ENCODE measurements at regions not wholly inside any gene's neighbourhood (a gene's known extent, or its start where the extent isn't known, plus 50 kb on each side); places are given as distances from the start of the nearest gene placed in this dataset.

DNA sequence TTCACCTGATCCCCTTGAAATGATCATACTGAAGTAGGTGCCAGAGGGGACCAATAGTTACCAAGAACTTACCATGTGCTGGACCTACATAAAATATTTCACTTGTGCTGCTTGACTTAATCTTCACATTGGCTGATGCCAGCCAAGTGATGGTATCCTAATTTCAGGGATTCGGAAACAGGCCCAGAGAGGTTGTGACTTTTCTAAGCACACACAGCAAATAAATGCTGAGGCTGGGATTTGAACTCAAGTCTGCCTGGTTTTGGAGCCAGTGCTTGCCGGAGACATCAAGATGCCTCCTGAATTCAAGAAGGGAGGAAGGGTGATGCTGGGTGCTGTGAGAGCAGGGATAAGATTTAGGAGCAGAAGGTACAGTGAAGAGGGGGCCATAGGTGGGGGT lies 173.5 kb upstream of the LHX5 start:
- Mint-ChIP-seq H3K36me3 (ENCODE audit: low read depth) (no peaks in the 10 kb centered on the region), H3K9me3 (peaks cover 2% of the 10 kb centered on the region), H3K4me1 (peaks cover 23% of the 10 kb centered on the region), H3K4me3 (no peak overlapping the region), H3K27ac (no peak overlapping the region), H3K27me3 (ENCODE audit: insufficient read depth) (peaks cover 58% of the 10 kb centered on the region)
- no peak overlapping the region for H3K27ac ChIP-seq (ENCODE audit: low read depth, low read length)
- no peak for DNase-seq
- no peaks in the 10 kb centered on the region for H3K36me3 ChIP-seq (ENCODE audit: control insufficient read depth, insufficient read depth, low read length)
- H3K9me3 ChIP-seq (ENCODE audit: control insufficient read depth, low read length): no peaks in the 10 kb centered on the region
- H3K9ac ChIP-seq (ENCODE audit: extremely low read depth, low read length, poor library complexity, severe bottlenecking): no peak overlapping the region
- H3K4me1 ChIP-seq (ENCODE audit: control insufficient read depth, insufficient read depth, low read length): no peaks in the 10 kb centered on the region
- peaks cover 16% of the 10 kb centered on the region for H3K27me3 ChIP-seq (ENCODE audit: control insufficient read depth, insufficient read depth, low read length, poor library complexity, severe bottlenecking)
- TF ChIP-seq, protein P1, sequence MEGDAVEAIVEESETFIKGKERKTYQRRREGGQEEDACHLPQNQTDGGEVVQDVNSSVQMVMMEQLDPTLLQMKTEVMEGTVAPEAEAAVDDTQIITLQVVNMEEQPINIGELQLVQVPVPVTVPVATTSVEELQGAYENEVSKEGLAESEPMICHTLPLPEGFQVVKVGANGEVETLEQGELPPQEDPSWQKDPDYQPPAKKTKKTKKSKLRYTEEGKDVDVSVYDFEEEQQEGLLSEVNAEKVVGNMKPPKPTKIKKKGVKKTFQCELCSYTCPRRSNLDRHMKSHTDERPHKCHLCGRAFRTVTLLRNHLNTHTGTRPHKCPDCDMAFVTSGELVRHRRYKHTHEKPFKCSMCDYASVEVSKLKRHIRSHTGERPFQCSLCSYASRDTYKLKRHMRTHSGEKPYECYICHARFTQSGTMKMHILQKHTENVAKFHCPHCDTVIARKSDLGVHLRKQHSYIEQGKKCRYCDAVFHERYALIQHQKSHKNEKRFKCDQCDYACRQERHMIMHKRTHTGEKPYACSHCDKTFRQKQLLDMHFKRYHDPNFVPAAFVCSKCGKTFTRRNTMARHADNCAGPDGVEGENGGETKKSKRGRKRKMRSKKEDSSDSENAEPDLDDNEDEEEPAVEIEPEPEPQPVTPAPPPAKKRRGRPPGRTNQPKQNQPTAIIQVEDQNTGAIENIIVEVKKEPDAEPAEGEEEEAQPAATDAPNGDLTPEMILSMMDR (conservative IDR thresholded peaks at IDR 0.05): no peak
- H3K4me3 ChIP-seq (ENCODE audit: low read length): no peak overlapping the region
- WGBS, 2 experiments (ENCODE audit: insufficient coverage in 1 of 2, insufficient read length in 1 of 2): 88% methylated on average over 2 of the region's 2 CpGs; no CpG with 5 or more reads in 1 of the 2 experiments

DNA sequence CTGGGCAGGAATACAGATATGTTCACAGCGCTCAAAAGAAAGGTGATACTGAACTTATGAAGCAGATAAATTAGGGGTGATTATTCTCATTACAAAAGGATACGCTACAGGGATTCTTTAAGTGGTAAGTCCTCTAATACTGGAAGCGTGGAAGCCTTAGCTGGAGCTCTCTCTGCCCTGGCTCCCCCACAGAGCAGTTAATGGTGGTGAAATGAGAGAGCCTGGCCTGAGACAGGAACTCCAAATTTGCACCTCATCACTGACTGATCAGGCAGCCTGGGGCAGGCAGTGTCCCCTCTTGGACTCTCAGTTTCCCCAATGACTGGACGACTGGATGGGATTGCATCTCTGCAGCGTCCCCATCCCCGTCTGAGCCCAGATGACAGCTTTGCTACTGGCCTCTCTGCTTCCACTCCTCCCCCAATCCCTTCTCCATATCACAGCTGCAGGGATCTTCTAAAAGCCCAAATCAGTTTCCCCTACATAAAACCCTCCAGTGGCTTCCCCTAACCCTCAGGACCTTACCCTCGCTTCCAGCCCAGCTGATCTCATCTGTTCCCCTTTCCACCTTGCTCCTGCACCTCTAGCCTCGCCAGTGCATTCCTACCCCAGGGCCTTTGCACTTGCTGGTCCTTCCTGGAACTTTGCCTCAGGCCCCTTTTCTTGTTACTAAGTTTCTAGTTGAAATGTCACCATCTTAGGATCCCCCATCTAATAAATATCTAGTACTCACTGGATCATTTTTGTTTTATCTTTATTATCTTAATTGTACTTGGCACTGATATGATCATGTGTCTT lies 171.7 kb upstream of the LHX5 start:
- no peak overlapping the region for H3K4me3 Mint-ChIP-seq
- 45 to 60% methylated on average over 8 of the region's 8 CpGs for WGBS, 2 experiments (ENCODE audit: insufficient coverage in 1 of 2, insufficient read length in 1 of 2)
- H3K27me3 Mint-ChIP-seq (ENCODE audit: insufficient read depth): peaks cover 71% of the 10 kb centered on the region
- H3K4me1 Mint-ChIP-seq: peaks cover 20% of the 10 kb centered on the region
- DNase-seq: peak; percentile 90
- peaks cover 2% of the 10 kb centered on the region for H3K9me3 Mint-ChIP-seq
- TF ChIP-seq, protein P1 (conservative IDR thresholded peaks at IDR 0.05): no peak
- no peak overlapping the region for H3K4me3 ChIP-seq (ENCODE audit: low read length)
- H3K27ac ChIP-seq (ENCODE audit: low read depth, low read length): no peak overlapping the region
- H3K9ac ChIP-seq (ENCODE audit: extremely low read depth, low read length, poor library complexity, severe bottlenecking): no peak overlapping the region
- peaks cover 32% of the 10 kb centered on the region for H3K27me3 ChIP-seq (ENCODE audit: control insufficient read depth, insufficient read depth, low read length, poor library complexity, severe bottlenecking)
- no peaks in the 10 kb centered on the region for H3K36me3 Mint-ChIP-seq (ENCODE audit: low read depth)
- no peaks in the 10 kb centered on the region for H3K36me3 ChIP-seq (ENCODE audit: control insufficient read depth, insufficient read depth, low read length)
- no peaks in the 10 kb centered on the region for H3K9me3 ChIP-seq (ENCODE audit: control insufficient read depth, low read length)
- no peaks in the 10 kb centered on the region for H3K4me1 ChIP-seq (ENCODE audit: control insufficient read depth, insufficient read depth, low read length)
- H3K27ac Mint-ChIP-seq: no peak overlapping the region

GRCh38 chr12:113642672-113643071 lies 171.0 kb upstream of the LHX5 start:
- no peaks in the 10 kb centered on the region for H3K36me3 Mint-ChIP-seq (ENCODE audit: low read depth)
- TF ChIP-seq, protein P1 (conservative IDR thresholded peaks at IDR 0.05): no peak
- peaks cover 20% of the 10 kb centered on the region for H3K4me1 Mint-ChIP-seq
- Histone ChIP-seq H3K4me1 (ENCODE audit: control insufficient read depth, insufficient read depth, low read length) (no peaks in the 10 kb centered on the region), H3K9me3 (ENCODE audit: control insufficient read depth, low read length) (no peaks in the 10 kb centered on the region), H3K4me3 (ENCODE audit: low read length) (no peak overlapping the region), H3K27ac (ENCODE audit: low read depth, low read length) (no peak overlapping the region), H3K36me3 (ENCODE audit: control insufficient read depth, insufficient read depth, low read length) (no peaks in the 10 kb centered on the region), H3K27me3 (ENCODE audit: control insufficient read depth, insufficient read depth, low read length, poor library complexity, severe bottlenecking) (peaks cover 32% of the 10 kb centered on the region), H3K9ac (ENCODE audit: extremely low read depth, low read length, poor library complexity, severe bottlenecking) (no peak overlapping the region)
- DNase-seq: no peak
- peaks cover 67% of the 10 kb centered on the region for H3K27me3 Mint-ChIP-seq (ENCODE audit: insufficient read depth)
- peaks cover 2% of the 10 kb centered on the region for H3K9me3 Mint-ChIP-seq
- WGBS, 2 experiments (ENCODE audit: insufficient coverage in 1 of 2, insufficient read length in 1 of 2): 75% methylated on average over 1 of the region's 2 CpGs; no CpG with 5 or more reads in 1 of the 2 experiments
- H3K4me3 Mint-ChIP-seq: no peak overlapping the region
- no peak overlapping the region for H3K27ac Mint-ChIP-seq
